GM23338 (cell line): ENCODE measurements at regions not wholly inside any gene's neighbourhood (a gene's known extent, or its start where the extent isn't known, plus 50 kb on each side); places are given as distances from the start of the nearest gene placed in this dataset.

Experiments used
- ATAC-seq: fragments of 200-7000 bp; cut with Tn5 transposase; 3 replicates; pipeline ENCODE4 v1.9.1; 2020
- DNase-seq: peaks from one replicate; pipeline ENCODE4 v3.0.0-alpha.2; 2015; ENCODE audit warnings: low spot score
- H2AFZ ChIP-seq: fragments of 200-600 bp; sonication (generic); 2 replicates; pipeline ENCODE4 v1.8.0; 2016; ENCODE audit warnings: antibody characterized with exemption, mild to moderate bottlenecking, moderate library complexity
- H3F3A ChIP-seq: fragments of 200-600 bp; sonication (generic); replicated peaks from 2 replicates; pipeline ENCODE4 v1.8.0; 2017; ENCODE audit warnings: antibody characterized with exemption, mixed run types, low read depth
- H3K27ac ChIP-seq: fragments of 200-600 bp; sonication (generic); 2 replicates; pipeline ENCODE4 v1.6.1; 2016; ENCODE audit warnings: low read depth
- H3K27me3 ChIP-seq: fragments of 200-600 bp; sonication (generic); 2 replicates; pipeline ENCODE4 v1.8.0; 2016; ENCODE audit warnings: mild to moderate bottlenecking, mixed run types, moderate library complexity; ENCODE audit not compliant: insufficient read depth
- H3K36me3 ChIP-seq: fragments of 200-600 bp; sonication (generic); 2 replicates; pipeline ENCODE4 v1.8.0; 2016; ENCODE audit warnings: mild to moderate bottlenecking; ENCODE audit not compliant: insufficient read depth
- H3K4me1 ChIP-seq: fragments of 200-600 bp; sonication (generic); 2 replicates; pipeline ENCODE4 v1.8.0; 2016; ENCODE audit warnings: mild to moderate bottlenecking, moderate library complexity; ENCODE audit not compliant: insufficient read depth
- H3K4me2 ChIP-seq: fragments of 200-600 bp; sonication (generic); 2 replicates; pipeline ENCODE4 v1.7.1; 2017; ENCODE audit warnings: mixed run types
- H3K4me3 ChIP-seq: fragments of 200-600 bp; sonication (generic); 2 replicates; pipeline ENCODE4 v1.6.1; 2016; ENCODE audit warnings: mixed run types
- H3K79me2 ChIP-seq: fragments of 200-600 bp; sonication (generic); replicated peaks from 2 replicates; pipeline ENCODE4 v1.8.0; 2017; ENCODE audit warnings: mild to moderate bottlenecking; ENCODE audit not compliant: insufficient read depth
- H3K9me2 ChIP-seq: fragments of 200-600 bp; sonication (generic); 2 replicates; pipeline ENCODE4 v1.8.0; 2017; ENCODE audit not compliant: insufficient read depth
- H4K20me1 ChIP-seq: fragments of 200-600 bp; sonication (generic); replicated peaks from 2 replicates; pipeline ENCODE4 v1.8.0; 2017; ENCODE audit warnings: mild to moderate bottlenecking; ENCODE audit not compliant: insufficient read depth
- H3K27ac Mint-ChIP-seq: 2 replicates; pipeline ENCODE4 v1.8.0; 2020; ENCODE audit warnings: inconsistent platforms, mild to moderate bottlenecking, moderate library complexity, mixed read lengths
- H3K27me3 Mint-ChIP-seq: 3 replicates; pipeline ENCODE4 v1.8.0; 2022; ENCODE audit warnings: low read depth, mild to moderate bottlenecking, moderate library complexity, mixed read lengths, inconsistent platforms; ENCODE audit not compliant: insufficient read depth, poor library complexity
- H3K36me3 Mint-ChIP-seq: 3 replicates; pipeline ENCODE4 v1.8.0; 2021; ENCODE audit warnings: low read depth, mild to moderate bottlenecking, inconsistent platforms, moderate library complexity, mixed read lengths
- H3K4me1 Mint-ChIP-seq: 3 replicates; pipeline ENCODE4 v1.8.0; 2020; ENCODE audit warnings: mild to moderate bottlenecking, inconsistent platforms, mixed read lengths
- H3K4me3 Mint-ChIP-seq: 3 replicates; pipeline ENCODE4 v1.8.0; 2021; ENCODE audit warnings: moderate library complexity, mild to moderate bottlenecking, inconsistent platforms, mixed read lengths
- H3K9me3 Mint-ChIP-seq: 3 replicates; pipeline ENCODE4 v1.8.0; 2020; ENCODE audit warnings: moderate library complexity, mild to moderate bottlenecking, inconsistent platforms, mixed read lengths
- CREB1 ChIP-seq: fragments of 250-450 bp; sonication (Bioruptor Pico); IDR thresholded peaks from 2 replicates; pipeline ENCODE4 v1.5.0; 2020; ENCODE audit warnings: low read depth, mild to moderate bottlenecking, moderate library complexity
- EZH2 ChIP-seq: fragments of 200-600 bp; sonication (generic); IDR thresholded peaks from one replicate; pipeline ENCODE4 v1.8.0; 2017; ENCODE audit warnings: antibody characterized with exemption, mild to moderate bottlenecking, low read depth; ENCODE audit not compliant: unreplicated experiment
- EZH2phosphoT487 ChIP-seq: fragments of 200-600 bp; sonication (generic); IDR thresholded peaks from one replicate; pipeline ENCODE4 v1.8.1; 2018; ENCODE audit warnings: antibody characterized with exemption; ENCODE audit not compliant: unreplicated experiment
- JUNB ChIP-seq: IDR thresholded peaks from one replicate; pipeline ENCODE4 v1.6.1; 2016; ENCODE audit warnings: antibody characterized with exemption; ENCODE audit not compliant: unreplicated experiment
- STAT1 ChIP-seq: IDR thresholded peaks from one replicate; pipeline ENCODE4 v1.6.1; 2016; ENCODE audit warnings: antibody characterized with exemption; ENCODE audit not compliant: unreplicated experiment
- ZNF114 ChIP-seq: fragments of 250-450 bp; sonication (Bioruptor Pico); IDR thresholded peaks from 2 replicates; pipeline ENCODE4 v1.5.0; 2020; ENCODE audit warnings: mild to moderate bottlenecking, moderate library complexity
- TF ChIP-seq, protein P1 (sequence below): fragments of 250-450 bp; sonication (Bioruptor Pico); IDR thresholded peaks from 2 replicates; pipeline ENCODE4 v1.5.0; 2020; ENCODE audit warnings: mild to moderate bottlenecking, moderate library complexity
- TF ChIP-seq, protein P2 (sequence below): IDR thresholded peaks from one replicate; pipeline ENCODE4 v1.6.1; 2018; ENCODE audit warnings: antibody characterized with exemption; ENCODE audit not compliant: unreplicated experiment

DNA sequence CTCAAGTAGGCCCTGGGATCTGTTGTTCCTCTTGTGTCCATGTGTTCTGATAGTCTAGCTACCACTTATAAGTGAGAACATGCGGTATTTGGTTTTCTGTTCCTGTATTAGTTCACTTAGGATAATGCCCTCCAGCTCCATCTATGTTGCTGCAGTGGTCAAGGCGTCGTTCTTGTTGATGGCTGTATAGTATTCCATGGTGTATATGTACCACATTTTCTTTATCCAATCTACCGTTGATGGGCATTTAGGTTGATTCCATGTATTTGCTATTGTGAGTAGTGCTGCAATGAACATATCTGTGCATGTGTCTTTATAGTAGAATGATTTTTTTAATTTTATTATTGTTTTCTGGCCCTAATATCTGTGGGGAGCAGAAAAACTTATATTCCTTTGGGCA, 74.3 kb downstream of the MAT2B start:
- H3K4me1 Mint-ChIP-seq: peaks cover 3% of the 10 kb centered on the region; the same call in 1 of the 3 replicates
- H3K27ac Mint-ChIP-seq: no peak overlapping the region
- H3K4me2 ChIP-seq: no peak overlapping the region
- TF ChIP-seq EZH2 (no peak), JUNB (no peak), ZNF114 (CRISPR knock-in tag) (no peak), CREB1 (CRISPR knock-in tag) (no peak), STAT1 (no peak), EZH2phosphoT487 (no peak)
- TF ChIP-seq, protein P1, sequence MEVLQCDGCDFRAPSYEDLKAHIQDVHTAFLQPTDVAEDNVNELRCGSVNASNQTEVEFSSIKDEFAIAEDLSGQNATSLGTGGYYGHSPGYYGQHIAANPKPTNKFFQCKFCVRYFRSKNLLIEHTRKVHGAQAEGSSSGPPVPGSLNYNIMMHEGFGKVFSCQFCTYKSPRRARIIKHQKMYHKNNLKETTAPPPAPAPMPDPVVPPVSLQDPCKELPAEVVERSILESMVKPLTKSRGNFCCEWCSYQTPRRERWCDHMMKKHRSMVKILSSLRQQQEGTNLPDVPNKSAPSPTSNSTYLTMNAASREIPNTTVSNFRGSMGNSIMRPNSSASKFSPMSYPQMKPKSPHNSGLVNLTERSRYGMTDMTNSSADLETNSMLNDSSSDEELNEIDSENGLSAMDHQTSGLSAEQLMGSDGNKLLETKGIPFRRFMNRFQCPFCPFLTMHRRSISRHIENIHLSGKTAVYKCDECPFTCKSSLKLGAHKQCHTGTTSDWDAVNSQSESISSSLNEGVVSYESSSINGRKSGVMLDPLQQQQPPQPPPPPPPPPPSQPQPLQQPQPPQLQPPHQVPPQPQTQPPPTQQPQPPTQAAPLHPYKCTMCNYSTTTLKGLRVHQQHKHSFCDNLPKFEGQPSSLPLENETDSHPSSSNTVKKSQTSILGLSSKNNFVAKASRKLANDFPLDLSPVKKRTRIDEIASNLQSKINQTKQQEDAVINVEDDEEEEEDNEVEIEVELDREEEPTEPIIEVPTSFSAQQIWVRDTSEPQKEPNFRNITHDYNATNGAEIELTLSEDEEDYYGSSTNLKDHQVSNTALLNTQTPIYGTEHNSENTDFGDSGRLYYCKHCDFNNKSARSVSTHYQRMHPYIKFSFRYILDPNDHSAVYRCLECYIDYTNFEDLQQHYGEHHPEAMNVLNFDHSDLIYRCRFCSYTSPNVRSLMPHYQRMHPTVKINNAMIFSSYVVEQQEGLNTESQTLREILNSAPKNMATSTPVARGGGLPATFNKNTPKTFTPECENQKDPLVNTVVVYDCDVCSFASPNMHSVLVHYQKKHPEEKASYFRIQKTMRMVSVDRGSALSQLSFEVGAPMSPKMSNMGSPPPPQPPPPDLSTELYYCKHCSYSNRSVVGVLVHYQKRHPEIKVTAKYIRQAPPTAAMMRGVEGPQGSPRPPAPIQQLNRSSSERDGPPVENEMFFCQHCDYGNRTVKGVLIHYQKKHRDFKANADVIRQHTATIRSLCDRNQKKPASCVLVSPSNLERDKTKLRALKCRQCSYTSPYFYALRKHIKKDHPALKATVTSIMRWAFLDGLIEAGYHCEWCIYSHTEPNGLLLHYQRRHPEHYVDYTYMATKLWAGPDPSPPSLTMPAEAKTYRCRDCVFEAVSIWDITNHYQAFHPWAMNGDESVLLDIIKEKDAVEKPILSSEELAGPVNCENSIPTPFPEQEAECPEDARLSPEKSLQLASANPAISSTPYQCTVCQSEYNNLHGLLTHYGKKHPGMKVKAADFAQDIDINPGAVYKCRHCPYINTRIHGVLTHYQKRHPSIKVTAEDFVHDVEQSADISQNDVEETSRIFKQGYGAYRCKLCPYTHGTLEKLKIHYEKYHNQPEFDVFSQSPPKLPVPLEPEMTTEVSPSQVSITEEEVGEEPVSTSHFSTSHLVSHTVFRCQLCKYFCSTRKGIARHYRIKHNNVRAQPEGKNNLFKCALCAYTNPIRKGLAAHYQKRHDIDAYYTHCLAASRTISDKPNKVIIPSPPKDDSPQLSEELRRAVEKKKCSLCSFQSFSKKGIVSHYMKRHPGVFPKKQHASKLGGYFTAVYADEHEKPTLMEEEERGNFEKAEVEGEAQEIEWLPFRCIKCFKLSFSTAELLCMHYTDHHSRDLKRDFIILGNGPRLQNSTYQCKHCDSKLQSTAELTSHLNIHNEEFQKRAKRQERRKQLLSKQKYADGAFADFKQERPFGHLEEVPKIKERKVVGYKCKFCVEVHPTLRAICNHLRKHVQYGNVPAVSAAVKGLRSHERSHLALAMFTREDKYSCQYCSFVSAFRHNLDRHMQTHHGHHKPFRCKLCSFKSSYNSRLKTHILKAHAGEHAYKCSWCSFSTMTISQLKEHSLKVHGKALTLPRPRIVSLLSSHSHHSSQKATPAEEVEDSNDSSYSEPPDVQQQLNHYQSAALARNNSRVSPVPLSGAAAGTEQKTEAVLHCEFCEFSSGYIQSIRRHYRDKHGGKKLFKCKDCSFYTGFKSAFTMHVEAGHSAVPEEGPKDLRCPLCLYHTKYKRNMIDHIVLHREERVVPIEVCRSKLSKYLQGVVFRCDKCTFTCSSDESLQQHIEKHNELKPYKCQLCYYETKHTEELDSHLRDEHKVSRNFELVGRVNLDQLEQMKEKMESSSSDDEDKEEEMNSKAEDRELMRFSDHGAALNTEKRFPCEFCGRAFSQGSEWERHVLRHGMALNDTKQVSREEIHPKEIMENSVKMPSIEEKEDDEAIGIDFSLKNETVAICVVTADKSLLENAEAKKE: no peak
- TF ChIP-seq, protein P2, sequence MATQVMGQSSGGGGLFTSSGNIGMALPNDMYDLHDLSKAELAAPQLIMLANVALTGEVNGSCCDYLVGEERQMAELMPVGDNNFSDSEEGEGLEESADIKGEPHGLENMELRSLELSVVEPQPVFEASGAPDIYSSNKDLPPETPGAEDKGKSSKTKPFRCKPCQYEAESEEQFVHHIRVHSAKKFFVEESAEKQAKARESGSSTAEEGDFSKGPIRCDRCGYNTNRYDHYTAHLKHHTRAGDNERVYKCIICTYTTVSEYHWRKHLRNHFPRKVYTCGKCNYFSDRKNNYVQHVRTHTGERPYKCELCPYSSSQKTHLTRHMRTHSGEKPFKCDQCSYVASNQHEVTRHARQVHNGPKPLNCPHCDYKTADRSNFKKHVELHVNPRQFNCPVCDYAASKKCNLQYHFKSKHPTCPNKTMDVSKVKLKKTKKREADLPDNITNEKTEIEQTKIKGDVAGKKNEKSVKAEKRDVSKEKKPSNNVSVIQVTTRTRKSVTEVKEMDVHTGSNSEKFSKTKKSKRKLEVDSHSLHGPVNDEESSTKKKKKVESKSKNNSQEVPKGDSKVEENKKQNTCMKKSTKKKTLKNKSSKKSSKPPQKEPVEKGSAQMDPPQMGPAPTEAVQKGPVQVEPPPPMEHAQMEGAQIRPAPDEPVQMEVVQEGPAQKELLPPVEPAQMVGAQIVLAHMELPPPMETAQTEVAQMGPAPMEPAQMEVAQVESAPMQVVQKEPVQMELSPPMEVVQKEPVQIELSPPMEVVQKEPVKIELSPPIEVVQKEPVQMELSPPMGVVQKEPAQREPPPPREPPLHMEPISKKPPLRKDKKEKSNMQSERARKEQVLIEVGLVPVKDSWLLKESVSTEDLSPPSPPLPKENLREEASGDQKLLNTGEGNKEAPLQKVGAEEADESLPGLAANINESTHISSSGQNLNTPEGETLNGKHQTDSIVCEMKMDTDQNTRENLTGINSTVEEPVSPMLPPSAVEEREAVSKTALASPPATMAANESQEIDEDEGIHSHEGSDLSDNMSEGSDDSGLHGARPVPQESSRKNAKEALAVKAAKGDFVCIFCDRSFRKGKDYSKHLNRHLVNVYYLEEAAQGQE: no peak
- H3K36me3 Mint-ChIP-seq: peaks cover 3% of the 10 kb centered on the region; the same call in 2 of the 3 replicates
- ATAC-seq (no peak), DNase-seq (no peak)
- H2AFZ ChIP-seq: no peak overlapping the region
- 0 out of 2 replicates have a peak, but pooled peaks cover 3% of the 10 kb centered on the region for H3K9me2 ChIP-seq
- H3K9me3 Mint-ChIP-seq: peaks cover 16% of the 10 kb centered on the region
- no peak overlapping the region for H3K4me3 Mint-ChIP-seq
- no peaks in the 10 kb centered on the region for H3K79me2 ChIP-seq
- H3K27me3 Mint-ChIP-seq: peaks cover 2% of the 10 kb centered on the region
- no peak overlapping the region for H3K4me3 ChIP-seq
- no peaks in the 10 kb centered on the region; the same call in 1 of the 2 replicates for H3K4me1 ChIP-seq
- no peaks in the 10 kb centered on the region for H4K20me1 ChIP-seq
- no peak overlapping the region for H3K27ac ChIP-seq
- H3F3A ChIP-seq: no peaks in the 10 kb centered on the region
- H3K27me3 ChIP-seq: no peaks in the 10 kb centered on the region
- no peaks in the 10 kb centered on the region for H3K36me3 ChIP-seq
